H4 (cell line): ENCODE measurements at regions not wholly inside any gene's neighbourhood (a gene's known extent, or its start where the extent isn't known, plus 50 kb on each side); places are given as distances from the start of the nearest gene placed in this dataset.

Experiments
- DNase-seq: peaks from one replicate; pipeline ENCODE4 v3.0.0-alpha.2; 2015; ENCODE audit warnings: low spot score

DNA sequence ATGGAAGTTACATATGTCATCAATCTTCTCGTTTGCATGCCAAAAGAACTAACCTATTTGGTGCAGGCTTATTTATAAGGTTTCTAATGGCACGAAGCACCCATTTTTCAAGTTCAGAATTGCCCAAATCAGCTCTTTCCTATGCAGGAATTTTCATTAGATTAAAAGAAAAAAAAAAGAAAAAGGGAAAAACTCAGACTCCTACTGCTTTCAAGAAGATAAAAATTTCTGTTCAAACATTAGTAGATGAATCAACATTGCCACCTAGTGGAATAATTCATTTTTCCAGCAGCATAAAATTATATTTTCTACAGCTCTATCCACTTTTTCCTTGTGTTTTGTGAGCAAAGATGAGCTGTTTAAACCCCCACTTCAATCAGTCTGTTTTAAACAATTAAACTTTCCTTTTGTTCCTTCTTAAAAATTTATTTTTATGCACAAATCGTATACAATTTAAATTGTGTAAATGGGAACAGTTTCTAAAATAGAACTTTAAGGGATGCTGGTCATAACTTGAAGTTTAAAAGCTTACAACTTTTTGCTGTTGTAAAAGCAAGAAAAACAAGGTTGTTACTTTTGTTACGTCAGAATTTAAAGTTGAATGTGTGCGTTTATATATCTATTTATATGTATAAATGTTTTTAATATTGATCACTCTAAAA is 309.9 kb downstream of the ARAP2 start:
- DNase-seq, result peak; percentile 8

- no peak for DNase-seq
These were observed 305.4 kb downstream of the ARAP2 start for GRCh38 chr4:35938936-35939335.

DNA sequence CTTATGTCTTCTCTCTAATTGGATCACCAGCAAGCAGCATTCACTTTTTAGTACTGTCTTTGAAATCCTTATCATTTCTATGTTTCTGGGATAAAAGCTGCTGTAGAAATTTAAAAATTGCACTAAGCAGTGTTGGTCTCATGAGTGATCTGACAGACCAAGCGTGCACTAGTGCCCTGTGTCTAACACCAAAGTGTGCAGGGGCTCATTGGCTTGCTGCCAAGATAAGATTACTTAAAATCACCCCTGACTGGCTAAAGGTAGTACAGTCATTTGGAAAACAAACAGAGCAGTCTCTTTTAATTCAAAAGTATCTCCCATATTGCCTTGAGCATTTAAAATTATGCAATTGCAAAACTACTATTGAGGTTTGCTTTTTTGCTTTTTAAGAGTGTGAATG is 304.6 kb downstream of the ARAP2 start:
- no peak for DNase-seq

GRCh38 chr4:35942092-35942491 is 302.2 kb downstream of the ARAP2 start:
- DNase-seq, result no peak

DNA sequence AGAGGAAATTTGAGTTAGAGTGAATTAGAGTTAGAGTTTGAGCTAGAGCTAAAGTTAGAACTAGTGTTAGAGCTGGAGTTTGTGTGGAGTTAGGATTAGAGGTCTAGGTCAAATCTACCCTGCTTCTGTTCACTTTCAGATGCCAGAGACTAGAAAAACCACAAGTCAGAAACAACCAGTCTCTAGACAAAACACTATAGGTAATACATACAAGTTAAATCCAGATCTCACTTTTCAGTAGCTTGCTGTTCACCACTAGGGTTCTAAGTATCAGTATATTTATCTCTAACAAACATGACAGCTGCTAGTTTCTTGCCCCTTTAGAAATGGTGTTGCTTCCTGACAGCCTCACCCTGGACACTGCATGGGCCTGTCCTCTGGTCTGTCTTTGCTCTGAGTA is 300.7 kb downstream of the ARAP2 start:
- DNase-seq, result no peak

DNA sequence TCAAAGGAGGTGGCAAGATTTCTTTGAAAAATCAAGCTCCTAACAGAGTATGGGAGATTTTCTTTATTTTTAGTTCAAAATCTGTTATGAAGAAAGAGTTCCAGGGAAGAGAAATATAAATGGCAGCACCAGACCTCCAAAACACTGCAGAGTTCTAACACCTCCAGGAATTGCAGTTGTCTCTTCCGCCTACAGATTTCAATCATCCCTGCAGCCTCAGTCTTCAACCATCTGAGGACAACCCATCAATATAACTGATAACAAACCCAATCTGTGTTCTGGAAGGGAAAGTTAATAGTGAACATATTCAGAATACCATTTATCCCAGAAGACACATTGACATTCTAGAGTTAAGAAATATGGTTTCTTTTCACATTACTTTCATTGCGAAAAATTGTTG is 296.1 kb downstream of the ARAP2 start:
- DNase-seq, result no peak

- no peak for DNase-seq
These were observed 293.9 kb downstream of the ARAP2 start for GRCh38 chr4:35950442-35950841.

DNA sequence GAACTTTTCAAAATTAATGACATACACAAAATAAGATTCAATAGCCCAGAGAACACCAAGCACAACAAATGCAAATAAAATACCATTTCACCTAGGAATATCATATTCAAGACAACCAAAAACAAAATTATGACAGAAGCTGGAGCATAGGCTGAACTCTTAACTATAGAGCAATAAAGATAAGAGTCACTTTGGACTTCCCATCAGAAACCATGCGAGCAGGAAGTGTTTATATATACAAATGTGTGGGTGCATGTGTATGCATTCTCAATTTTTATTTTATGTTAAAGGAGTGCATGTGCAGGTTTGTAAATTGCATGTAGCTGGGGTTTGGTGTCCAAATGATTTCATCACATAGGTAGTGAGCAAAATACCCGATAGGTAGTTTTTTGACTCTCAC is 291.6 kb downstream of the ARAP2 start:
- no peak for DNase-seq

- DNase-seq, result no peak
These were observed 280.9 kb downstream of the ARAP2 start for GRCh38 chr4:35963383-35963782.

GRCh38 chr4:35963974-35964515 is 280.3 kb downstream of the ARAP2 start:
- DNase-seq, result no peak

GRCh38 chr4:35965300-35965699 is 279.0 kb downstream of the ARAP2 start:
- no peak for DNase-seq

GRCh38 chr4:35966566-35966965 is 277.7 kb downstream of the ARAP2 start:
- DNase-seq, result no peak

DNA sequence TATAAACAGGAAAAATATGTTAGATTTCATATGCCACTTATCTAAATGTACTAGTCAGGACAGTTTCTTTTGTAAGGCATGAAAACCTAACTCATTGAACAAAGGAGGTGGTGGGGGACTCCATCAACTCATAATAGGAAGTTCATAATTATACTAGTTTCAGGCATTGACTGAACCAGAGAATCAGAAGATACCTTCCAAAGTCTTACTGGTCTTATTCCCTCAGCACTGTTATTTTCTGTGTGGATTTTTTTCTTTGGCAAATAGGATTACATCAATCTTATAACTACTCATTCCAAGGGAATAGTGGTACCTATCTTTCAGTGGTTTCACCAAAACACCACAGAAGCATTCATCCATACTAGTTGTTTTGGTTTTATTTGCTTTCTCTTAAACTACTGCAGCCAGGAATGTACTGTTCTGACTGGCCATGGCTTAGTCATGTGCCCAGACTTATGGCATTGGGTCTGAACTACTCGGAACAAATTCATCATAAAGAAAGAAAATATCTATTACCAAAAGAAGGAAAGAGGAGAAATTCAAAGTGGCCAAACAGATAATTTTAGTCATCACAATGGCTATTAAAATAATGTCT is 273.9 kb downstream of the ARAP2 start:
- DNase-seq, result no peak

- no peak for DNase-seq
These were observed 271.5 kb downstream of the ARAP2 start for GRCh38 chr4:35972814-35973213.

- no peak for DNase-seq
These were observed 268.5 kb downstream of the ARAP2 start for GRCh38 chr4:35975617-35976355.

DNA sequence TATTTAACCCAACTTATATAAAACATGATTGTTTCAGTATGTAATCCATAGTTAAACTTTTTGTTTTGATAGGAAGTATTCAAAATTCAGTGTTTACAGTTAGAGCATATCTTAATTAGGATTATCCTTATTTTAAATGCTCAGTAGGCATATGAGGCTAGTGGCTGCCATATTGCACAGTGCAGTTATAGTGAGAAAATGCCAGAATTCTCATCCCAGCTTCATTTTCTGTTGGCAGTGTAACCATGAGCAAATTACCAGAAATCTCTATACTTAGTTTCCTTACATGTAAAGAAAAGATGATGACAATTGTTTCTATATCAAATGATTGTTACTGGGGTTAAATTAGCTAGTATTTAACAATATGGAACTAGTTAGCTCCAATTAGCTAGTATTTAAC is 265.8 kb downstream of the ARAP2 start:
- DNase-seq, result no peak

DNA sequence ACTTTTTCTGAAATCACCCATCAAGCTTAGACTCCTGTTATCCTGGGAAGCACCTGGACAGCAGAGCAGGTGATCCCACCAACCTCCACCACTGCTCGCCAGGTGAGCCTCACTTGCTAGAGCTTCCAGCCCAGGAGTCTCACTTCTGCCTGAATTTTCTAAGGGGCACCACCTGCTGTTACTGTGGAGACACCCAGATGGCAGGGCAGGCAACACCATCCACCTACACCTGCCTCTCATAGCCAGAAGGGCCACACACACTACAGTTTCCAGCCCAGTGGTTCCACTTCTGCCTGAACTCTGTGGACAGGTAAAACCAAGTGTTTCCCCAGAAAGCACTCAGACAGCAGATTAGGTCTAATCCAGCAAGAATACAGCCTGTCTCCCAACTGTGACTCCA is 262.0 kb downstream of the ARAP2 start:
- no peak for DNase-seq

- no peak for DNase-seq
These were observed 257.8 kb downstream of the ARAP2 start for GRCh38 chr4:35986537-35986936.

GRCh38 chr4:35993606-35994005 is 250.7 kb downstream of the ARAP2 start:
- no peak for DNase-seq

GRCh38 chr4:36000941-36001557 is 243.3 kb downstream of the ARAP2 start:
- DNase-seq, result no peak

GRCh38 chr4:36003051-36003450 is 241.3 kb downstream of the ARAP2 start:
- no peak for DNase-seq

DNA sequence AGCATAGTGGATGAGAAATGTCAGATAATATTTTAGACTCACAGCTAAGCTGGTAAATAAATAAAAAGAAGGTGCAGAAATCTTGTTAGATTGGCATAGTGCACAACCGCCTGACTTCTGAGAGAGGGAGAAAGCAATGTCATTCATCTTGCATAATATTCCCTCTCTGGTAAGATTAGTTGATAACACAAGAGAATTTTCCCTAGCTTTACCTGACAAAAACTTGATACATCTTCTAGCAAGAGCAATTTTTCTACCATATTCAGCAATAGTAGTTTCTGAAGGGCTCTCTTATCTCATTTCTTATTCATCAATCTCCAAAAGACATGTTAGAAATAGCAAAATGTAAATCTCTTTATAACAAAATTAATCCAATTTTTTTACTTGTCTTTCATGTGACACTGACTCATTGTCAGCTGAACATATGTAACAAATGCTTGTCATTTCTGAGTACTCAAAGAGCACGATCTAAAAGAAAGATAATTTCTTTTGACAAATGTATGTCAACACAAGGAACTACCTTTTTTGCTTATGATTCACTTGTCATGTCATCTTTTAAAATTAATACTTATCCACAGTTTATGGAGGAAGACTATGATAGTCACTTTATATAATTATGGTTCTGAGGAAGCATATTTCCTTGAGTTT is 240.0 kb downstream of the ARAP2 start:
- DNase-seq, result no peak
